Endodermal cell (in vitro differentiated cells): ENCODE measurements at regions not wholly inside any gene's neighbourhood (a gene's known extent, or its start where the extent isn't known, plus 50 kb on each side); places are given as distances from the start of the nearest gene placed in this dataset.

ENCODE experiments used
- DNase-seq: peaks from one replicate; pipeline ENCODE4 v3.0.0-alpha.2; 2017
- H3K27ac ChIP-seq: 2 replicates; pipeline ENCODE4 v1.5.1; 2013; ENCODE audit warnings: mild to moderate bottlenecking, low read depth, low read length, moderate library complexity
- H3K27me3 ChIP-seq: 2 replicates; pipeline ENCODE4 v1.6.1; 2013; ENCODE audit warnings: mild to moderate bottlenecking, low read length, moderate library complexity; ENCODE audit not compliant: insufficient read depth, control insufficient read depth, poor library complexity, severe bottlenecking
- H3K36me3 ChIP-seq: 2 replicates; pipeline ENCODE4 v1.7.0; 2013; ENCODE audit warnings: mild to moderate bottlenecking, low read length, moderate library complexity; ENCODE audit not compliant: control insufficient read depth, insufficient read depth
- H3K4me1 ChIP-seq: one replicate; pipeline ENCODE4 v1.7.0; 2013; ENCODE audit warnings: low read length; ENCODE audit not compliant: control insufficient read depth, insufficient read depth
- H3K4me3 ChIP-seq: 2 replicates; pipeline ENCODE4 v1.5.1; 2013; ENCODE audit warnings: mild to moderate bottlenecking, low read length, moderate library complexity
- H3K9ac ChIP-seq: 2 replicates; pipeline ENCODE4 v1.6.1; 2013; ENCODE audit warnings: mild to moderate bottlenecking, low read length, moderate library complexity; ENCODE audit not compliant: poor library complexity, severe bottlenecking; ENCODE audit errors: extremely low read depth
- H3K9me3 ChIP-seq: 2 replicates; pipeline ENCODE4 v1.6.1; 2013; ENCODE audit warnings: mild to moderate bottlenecking, low read length, moderate library complexity; ENCODE audit not compliant: control insufficient read depth
- H3K27ac Mint-ChIP-seq: 2 replicates; pipeline ENCODE4 v1.8.0; 2020; ENCODE audit warnings: mixed read lengths
- H3K27me3 Mint-ChIP-seq: 2 replicates; pipeline ENCODE4 v1.8.0; 2021; ENCODE audit warnings: mild to moderate bottlenecking, mixed read lengths; ENCODE audit not compliant: insufficient read depth
- H3K36me3 Mint-ChIP-seq: 2 replicates; pipeline ENCODE4 v1.8.0; 2020; ENCODE audit warnings: low read depth, mixed read lengths
- H3K4me1 Mint-ChIP-seq: 2 replicates; pipeline ENCODE4 v1.8.0; 2020; ENCODE audit warnings: mixed read lengths
- H3K4me3 Mint-ChIP-seq: 2 replicates; pipeline ENCODE4 v1.8.0; 2020; ENCODE audit warnings: mild to moderate bottlenecking, moderate library complexity, mixed read lengths
- H3K9me3 Mint-ChIP-seq: 2 replicates; pipeline ENCODE4 v1.8.0; 2020; ENCODE audit warnings: mild to moderate bottlenecking, mixed read lengths
- WGBS, 2 experiments: methylation state at CpG; one replicate each; pipeline versions ENCODE4 v1.1.5 to v1.1.7; 2013; ENCODE audit warnings: missing lambda C conversion rate in 2 of 2, mixed read lengths in 1 of 2; ENCODE audit not compliant: insufficient coverage in 1 of 2, insufficient read length in 1 of 2; 5-methylcytosine and 5-hydroxymethylcytosine counted together
- TF ChIP-seq, protein P1 (sequence below): fragments of 200-600 bp; sonication (generic); conservative IDR thresholded peaks from 2 replicates; pipeline ENCODE4 v1.5.0; 2021; ENCODE audit warnings: antibody characterized with exemption, mild to moderate bottlenecking

DNA sequence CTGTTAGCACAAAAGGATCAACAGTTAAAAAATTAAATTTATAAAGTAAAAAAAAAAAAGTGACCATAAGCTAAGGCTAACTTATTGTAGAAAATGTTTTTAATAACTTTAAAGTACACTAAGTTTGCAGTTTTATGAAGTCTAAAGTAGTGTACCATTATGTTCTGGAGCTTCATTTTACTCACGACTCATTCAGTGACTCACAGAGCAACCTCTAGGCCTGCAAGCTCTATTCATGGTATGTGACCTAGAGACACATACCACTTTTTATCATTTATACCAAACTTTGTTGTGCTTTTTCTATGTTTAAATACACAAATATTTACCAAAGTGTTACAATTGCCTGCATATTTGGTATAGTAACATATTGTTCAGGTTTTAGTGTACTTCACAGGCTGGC, 1552.3 kb downstream of the OTOL1 start:
- Mint-ChIP-seq H3K36me3 (peaks cover 9% of the 10 kb centered on the region), H3K9me3 (no peaks in the 10 kb centered on the region), H3K27me3 (no peaks in the 10 kb centered on the region), H3K4me3 (no peak overlapping the region), H3K27ac (no peak overlapping the region), H3K4me1 (peaks cover 2% of the 10 kb centered on the region)
- 83% methylated on average over 1 of the region's 1 CpG; no CpG with 5 or more reads in 1 of the 2 experiments for WGBS, 2 experiments
- Histone ChIP-seq H3K4me3 (no peak overlapping the region), H3K27ac (no peak overlapping the region), H3K4me1 (no peaks in the 10 kb centered on the region), H3K36me3 (no peaks in the 10 kb centered on the region), H3K27me3 (no peaks in the 10 kb centered on the region), H3K9me3 (no peaks in the 10 kb centered on the region), H3K9ac (no peak overlapping the region)
- TF ChIP-seq, protein P1, sequence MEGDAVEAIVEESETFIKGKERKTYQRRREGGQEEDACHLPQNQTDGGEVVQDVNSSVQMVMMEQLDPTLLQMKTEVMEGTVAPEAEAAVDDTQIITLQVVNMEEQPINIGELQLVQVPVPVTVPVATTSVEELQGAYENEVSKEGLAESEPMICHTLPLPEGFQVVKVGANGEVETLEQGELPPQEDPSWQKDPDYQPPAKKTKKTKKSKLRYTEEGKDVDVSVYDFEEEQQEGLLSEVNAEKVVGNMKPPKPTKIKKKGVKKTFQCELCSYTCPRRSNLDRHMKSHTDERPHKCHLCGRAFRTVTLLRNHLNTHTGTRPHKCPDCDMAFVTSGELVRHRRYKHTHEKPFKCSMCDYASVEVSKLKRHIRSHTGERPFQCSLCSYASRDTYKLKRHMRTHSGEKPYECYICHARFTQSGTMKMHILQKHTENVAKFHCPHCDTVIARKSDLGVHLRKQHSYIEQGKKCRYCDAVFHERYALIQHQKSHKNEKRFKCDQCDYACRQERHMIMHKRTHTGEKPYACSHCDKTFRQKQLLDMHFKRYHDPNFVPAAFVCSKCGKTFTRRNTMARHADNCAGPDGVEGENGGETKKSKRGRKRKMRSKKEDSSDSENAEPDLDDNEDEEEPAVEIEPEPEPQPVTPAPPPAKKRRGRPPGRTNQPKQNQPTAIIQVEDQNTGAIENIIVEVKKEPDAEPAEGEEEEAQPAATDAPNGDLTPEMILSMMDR, result no peak
- DNase-seq, result no peak

DNA sequence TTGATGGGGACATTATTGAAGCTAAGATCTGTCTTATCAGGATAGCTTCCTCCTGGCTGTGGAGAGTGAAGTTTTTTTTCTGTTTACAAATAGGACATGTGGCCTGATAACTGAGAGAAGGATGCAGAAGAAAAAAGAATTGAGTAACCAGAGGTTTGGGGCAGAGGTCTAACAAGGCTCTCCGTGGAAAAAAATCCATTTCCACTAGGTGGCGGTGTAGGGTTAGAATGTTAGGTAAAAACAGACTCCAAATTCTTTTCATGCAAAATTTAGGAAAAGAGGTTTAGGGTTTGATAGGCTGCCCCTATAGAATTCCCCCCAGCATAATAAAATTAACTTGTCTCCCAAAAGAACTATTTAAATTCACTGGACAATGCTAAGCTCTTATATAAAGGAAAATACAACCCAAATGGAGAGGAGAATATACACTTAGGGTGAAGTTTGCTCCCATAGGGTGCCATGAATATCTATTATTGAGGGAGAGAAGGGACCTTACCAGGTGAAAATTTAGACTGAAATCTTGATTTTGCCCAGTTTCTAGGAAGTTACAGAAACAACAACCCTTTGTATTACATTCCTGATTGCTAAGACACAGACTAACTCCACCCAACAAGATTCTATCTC, 1560.4 kb downstream of the OTOL1 start:
- Histone ChIP-seq H3K9ac (no peak overlapping the region), H3K9me3 (peaks cover 8% of the 10 kb centered on the region), H3K4me1 (no peaks in the 10 kb centered on the region), H3K36me3 (no peaks in the 10 kb centered on the region), H3K4me3 (no peak overlapping the region), H3K27ac (no peak overlapping the region), H3K27me3 (no peaks in the 10 kb centered on the region)
- peak; percentile 78 for DNase-seq
- peaks cover 17% of the 10 kb centered on the region for H3K9me3 Mint-ChIP-seq
- no peaks in the 10 kb centered on the region for H3K27me3 Mint-ChIP-seq
- TF ChIP-seq, protein P1, result peak; percentile 80
- 13% methylated on average over 2 of the region's 2 CpGs; no CpG with 5 or more reads in 1 of the 2 experiments for WGBS, 2 experiments
- H3K27ac Mint-ChIP-seq, result no peak overlapping the region
- peaks cover 16% of the 10 kb centered on the region for H3K36me3 Mint-ChIP-seq
- no peak overlapping the region for H3K4me3 Mint-ChIP-seq
- no peaks in the 10 kb centered on the region for H3K4me1 Mint-ChIP-seq

GRCh38 chr3:163058031-163058854, 1561.6 kb downstream of the OTOL1 start:
- H3K4me3 ChIP-seq, result no peak overlapping the region
- Mint-ChIP-seq H3K27me3 (no peaks in the 10 kb centered on the region), H3K4me3 (no peak overlapping the region), H3K4me1 (peaks cover under 1% of the 10 kb centered on the region), H3K36me3 (peaks cover 16% of the 10 kb centered on the region), H3K27ac (no peak overlapping the region), H3K9me3 (peaks cover 17% of the 10 kb centered on the region)
- WGBS, 2 experiments, result 92 to 96% methylated on average over 4 to 11 of the region's 11 CpGs
- TF ChIP-seq, protein P1, result no peak
- no peak for DNase-seq
- no peak overlapping the region for H3K27ac ChIP-seq
- H3K4me1 ChIP-seq, result no peaks in the 10 kb centered on the region
- H3K36me3 ChIP-seq, result no peaks in the 10 kb centered on the region
- peaks cover 8% of the 10 kb centered on the region for H3K9me3 ChIP-seq
- no peak overlapping the region for H3K9ac ChIP-seq
- no peaks in the 10 kb centered on the region for H3K27me3 ChIP-seq
